GM12878 (cell line): ENCODE measurements at regions not wholly inside any gene's neighbourhood (a gene's known extent, or its start where the extent isn't known, plus 50 kb on each side); places are given as distances from the start of the nearest gene placed in this dataset.

ENCODE experiments used
- ATAC-seq: fragments of 200-7000 bp; cut with Tn5 transposase; 3 replicates; pipeline ENCODE4 v1.9.1; 2020; ENCODE audit warnings: mild to moderate bottlenecking, moderate library complexity
- BruUV-seq: library from RNA; stranded (reverse); fragments of 400-500 nt; replicated peaks from 2 replicates; lab custom pipeline; 2021; lab: Mats Ljungman, UMichigan
- CTCF ChIA-PET: fragments of 300-600 bp; sonication (Branson Sonifier 250); formaldehyde crosslinking; extraction: SDS; loops from one replicate; lab custom pipeline; 2021; ENCODE audit warnings: inconsistent platforms; lab: Yijun Ruan, JAX
- POLR2A ChIA-PET: fragments of 350-600 bp; formaldehyde crosslinking; extraction: SDS; loops from one replicate; lab custom pipeline; 2021; ENCODE audit warnings: inconsistent platforms; lab: Charles Lee
- RAD21 ChIA-PET: fragments of 300-600 bp; sonication (Branson Sonifier 250); formaldehyde crosslinking; loops from one replicate; lab custom pipeline; 2023; ENCODE audit warnings: antibody characterized with exemption; ENCODE audit not compliant: unreplicated experiment; lab: Charles Lee
- SMC1A ChIA-PET: fragments of 300-600 bp; sonication (Branson Sonifier 250); formaldehyde crosslinking; loops from one replicate; lab custom pipeline; 2023; ENCODE audit not compliant: unreplicated experiment, uncharacterized antibody; lab: Charles Lee
- DNase-seq: peaks from one replicate; pipeline ENCODE4 v3.0.0-alpha.2; 2011; ENCODE audit warnings: low read depth, low spot score
- FAIRE-seq: peaks from 3 replicates; lab custom pipeline; 2011; peaks lifted over from hg19 to GRCh38; lab: Jason Lieb, UNC
- H2AFZ ChIP-seq: 2 replicates; pipeline ENCODE4 v1.6.0; 2011; ENCODE audit warnings: low read depth, low read length, control low read depth; ENCODE audit not compliant: control insufficient read depth
- H3K27ac ChIP-seq: 2 replicates; pipeline ENCODE4 v1.5.1; 2011; ENCODE audit warnings: control low read depth; ENCODE audit not compliant: control insufficient read depth, insufficient read depth
- H3K27me3 ChIP-seq, 2 experiments: replicated peaks in 1 of 2; 2 replicates each; pipeline versions ENCODE4 v1.6.0 to v1.6.1; 2011; ENCODE audit warnings: low read length in 1 of 2; ENCODE audit not compliant: control insufficient read depth in 2 of 2, insufficient read depth in 2 of 2
- H3K36me3 ChIP-seq, 2 experiments: 2 replicates each; pipeline ENCODE4 v1.5.1; 2011; ENCODE audit warnings: low read length in 1 of 2; ENCODE audit not compliant: control insufficient read depth in 2 of 2, insufficient read depth in 2 of 2
- H3K4me1 ChIP-seq: 2 replicates; pipeline ENCODE4 v1.6.1; 2011; ENCODE audit warnings: mild to moderate bottlenecking, low read length, moderate library complexity, mixed read lengths; ENCODE audit not compliant: control insufficient read depth, insufficient read depth
- H3K4me2 ChIP-seq: 2 replicates; pipeline ENCODE4 v1.6.0; 2011; ENCODE audit warnings: control low read depth; ENCODE audit not compliant: control insufficient read depth, insufficient read depth
- H3K4me3 ChIP-seq: fragments of 200-600 bp; sonication (generic); 2 replicates; pipeline ENCODE4 v1.5.1; 2016
- H3K79me2 ChIP-seq: 2 replicates; pipeline ENCODE4 v1.6.0; 2011; ENCODE audit warnings: low read length; ENCODE audit not compliant: control insufficient read depth, insufficient read depth
- H3K9ac ChIP-seq: 2 replicates; pipeline ENCODE4 v1.8.0; 2011; ENCODE audit warnings: low read length, control low read depth, mixed read lengths; ENCODE audit not compliant: control insufficient read depth, insufficient read depth
- H3K9me3 ChIP-seq: replicated peaks from 3 replicates; pipeline ENCODE4 v1.5.1; 2011; ENCODE audit warnings: mild to moderate bottlenecking, low read length; ENCODE audit not compliant: control insufficient read depth, insufficient read depth
- H4K20me1 ChIP-seq: 2 replicates; pipeline ENCODE4 v1.6.0; 2011; ENCODE audit not compliant: control insufficient read depth, insufficient read depth
- ATF7 ChIP-seq: fragments of 450-650 bp; IDR thresholded peaks from 2 replicates; pipeline ENCODE4 v1.6.1; 2016; ENCODE audit warnings: low read depth, mild to moderate bottlenecking
- HCFC1 ChIP-seq: fragments of 150-350 bp; IDR thresholded peaks from 2 replicates; pipeline ENCODE4 v1.6.1; 2014; ENCODE audit warnings: low read length
- IRF4 ChIP-seq: IDR thresholded peaks from 2 replicates; pipeline ENCODE4 v1.6.1; 2011; ENCODE audit warnings: low read depth, low read length
- MEF2B ChIP-seq: fragments of 450-650 bp; IDR thresholded peaks from 2 replicates; pipeline ENCODE4 v1.6.1; 2018; ENCODE audit warnings: mild to moderate bottlenecking, moderate library complexity; ENCODE audit not compliant: partially characterized antibody, poor library complexity, severe bottlenecking
- NFYA ChIP-seq: IDR thresholded peaks from 2 replicates; pipeline ENCODE4 v1.6.1; 2011; ENCODE audit warnings: low read depth, mild to moderate bottlenecking, low read length, improper control_type of control experiment, borderline replicate concordance
- POLR2A ChIP-seq: IDR thresholded peaks from 2 replicates; pipeline ENCODE4 v1.6.1; 2011; ENCODE audit warnings: low read depth, mild to moderate bottlenecking, low read length
- SMAD5 ChIP-seq: IDR thresholded peaks from 2 replicates; pipeline ENCODE4 v1.6.1; 2016; ENCODE audit warnings: antibody characterized with exemption, low read depth
- ZNF24 ChIP-seq: fragments of 450-650 bp; IDR thresholded peaks from 2 replicates; pipeline ENCODE4 v1.6.1; 2017; ENCODE audit warnings: antibody characterized with exemption, mild to moderate bottlenecking
- WGBS: methylation state at CpG from one replicate; pipeline ENCODE4 v1.1.6; 2016; ENCODE audit warnings: low lambda C conversion rate; ENCODE audit not compliant: insufficient replicate concordance, insufficient coverage; ENCODE audit errors: missing lambda C conversion rate; 5-methylcytosine and 5-hydroxymethylcytosine counted together
- in situ Hi-C: fragments of 300-500 bp; cut with MboI; formaldehyde crosslinking; loops from 9 replicates; pipeline ENCODE4 v1.14.3; 2018; ENCODE audit warnings: mixed read lengths
- intact Hi-C: fragments of 100-400 bp; cut with micrococcal nuclease; formaldehyde crosslinking; loops from one replicate; pipeline ENCODE4 v1.14.2; 2022; ENCODE audit not compliant: unreplicated experiment
- TF ChIP-seq, protein P1 (sequence below): fragments of 450-650 bp; IDR thresholded peaks from 2 replicates; pipeline ENCODE4 v1.6.1; 2017; ENCODE audit warnings: antibody characterized with exemption, mild to moderate bottlenecking, moderate library complexity

DNA sequence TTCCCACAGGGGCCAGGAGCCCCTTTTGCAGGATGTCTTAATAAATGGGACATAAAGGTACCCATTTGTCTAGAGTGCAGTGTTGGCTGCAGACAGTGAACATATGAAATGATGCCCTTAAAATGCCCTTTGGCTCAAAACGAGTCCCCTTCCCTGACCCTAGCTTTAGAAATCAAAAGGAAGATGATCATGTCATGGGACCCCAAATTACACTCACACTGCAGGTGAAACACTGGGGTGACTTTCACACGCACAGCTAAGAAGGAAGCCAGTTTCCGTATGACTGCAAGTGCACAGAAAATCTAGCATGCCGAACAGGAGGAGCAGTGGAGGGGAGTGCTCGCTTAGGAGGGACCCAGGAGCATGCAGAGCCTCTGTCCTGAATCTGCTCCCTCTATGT, 154.5 kb upstream of the KLF14 start (continued):
- no peak for TF ChIP-seq NFYA
- TF ChIP-seq MEF2B = no peak
- TF ChIP-seq ZNF24 = no peak
- TF ChIP-seq, protein P1, sequence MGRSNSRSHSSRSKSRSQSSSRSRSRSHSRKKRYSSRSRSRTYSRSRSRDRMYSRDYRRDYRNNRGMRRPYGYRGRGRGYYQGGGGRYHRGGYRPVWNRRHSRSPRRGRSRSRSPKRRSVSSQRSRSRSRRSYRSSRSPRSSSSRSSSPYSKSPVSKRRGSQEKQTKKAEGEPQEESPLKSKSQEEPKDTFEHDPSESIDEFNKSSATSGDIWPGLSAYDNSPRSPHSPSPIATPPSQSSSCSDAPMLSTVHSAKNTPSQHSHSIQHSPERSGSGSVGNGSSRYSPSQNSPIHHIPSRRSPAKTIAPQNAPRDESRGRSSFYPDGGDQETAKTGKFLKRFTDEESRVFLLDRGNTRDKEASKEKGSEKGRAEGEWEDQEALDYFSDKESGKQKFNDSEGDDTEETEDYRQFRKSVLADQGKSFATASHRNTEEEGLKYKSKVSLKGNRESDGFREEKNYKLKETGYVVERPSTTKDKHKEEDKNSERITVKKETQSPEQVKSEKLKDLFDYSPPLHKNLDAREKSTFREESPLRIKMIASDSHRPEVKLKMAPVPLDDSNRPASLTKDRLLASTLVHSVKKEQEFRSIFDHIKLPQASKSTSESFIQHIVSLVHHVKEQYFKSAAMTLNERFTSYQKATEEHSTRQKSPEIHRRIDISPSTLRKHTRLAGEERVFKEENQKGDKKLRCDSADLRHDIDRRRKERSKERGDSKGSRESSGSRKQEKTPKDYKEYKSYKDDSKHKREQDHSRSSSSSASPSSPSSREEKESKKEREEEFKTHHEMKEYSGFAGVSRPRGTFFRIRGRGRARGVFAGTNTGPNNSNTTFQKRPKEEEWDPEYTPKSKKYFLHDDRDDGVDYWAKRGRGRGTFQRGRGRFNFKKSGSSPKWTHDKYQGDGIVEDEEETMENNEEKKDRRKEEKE = no peak
- no peak for TF ChIP-seq IRF4
- TF ChIP-seq ATF7 = no peak
- TF ChIP-seq SMAD5 = no peak

DNA sequence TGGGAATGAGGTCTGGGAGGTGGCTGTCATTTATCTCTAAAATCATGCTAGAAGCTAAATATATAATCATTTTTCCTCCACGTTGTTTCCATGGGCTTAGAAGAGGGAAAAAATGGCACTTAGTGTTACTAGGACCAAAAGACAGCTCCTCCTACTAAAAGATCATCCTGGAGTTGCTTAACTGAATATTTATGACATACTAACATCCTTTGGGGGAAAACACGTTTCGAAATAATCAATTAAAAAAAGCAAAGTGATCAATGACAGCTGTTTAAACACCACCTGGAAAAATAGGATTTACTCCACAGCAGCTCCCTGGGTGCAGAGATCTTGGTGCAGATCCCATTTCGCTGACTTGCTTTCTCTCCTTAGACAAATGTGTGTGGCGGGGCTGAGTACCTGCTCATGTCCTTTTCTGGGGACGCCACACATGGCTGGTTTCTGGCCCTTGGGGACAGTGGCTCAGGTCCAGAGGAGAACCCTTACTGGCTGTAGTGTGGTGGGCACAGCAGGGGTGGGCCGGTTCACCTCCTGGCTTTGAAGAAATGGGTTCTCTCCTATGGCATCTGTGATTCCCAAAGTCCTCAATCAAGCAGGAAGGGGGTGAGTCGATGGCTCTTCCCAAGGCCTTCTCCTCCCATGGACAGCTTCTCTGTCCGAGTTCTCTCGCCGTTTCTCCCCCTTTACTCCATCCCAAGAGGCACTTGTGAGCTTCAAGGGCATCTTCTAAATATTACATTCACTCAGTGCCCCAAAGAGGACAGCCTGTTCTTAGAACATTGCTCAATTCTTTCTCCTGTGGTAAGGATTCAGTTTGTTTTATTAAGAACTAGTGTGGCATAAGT, 156.4 kb upstream of the KLF14 start:
- Histone ChIP-seq H3K4me1 (peaks cover 5% of the 10 kb centered on the region), H3K9me3 (no peaks in the 10 kb centered on the region), H3K27me3 (no peaks in the 10 kb centered on the region), H3K4me2 (no peak overlapping the region), H2AFZ (no peak overlapping the region), H3K4me3 (no peak overlapping the region), H3K9ac (no peak overlapping the region), H3K79me2 (peaks cover 22% of the 10 kb centered on the region), H3K36me3 (peaks cover 11 to 39% of the 10 kb centered on the region in 2 experiments), H3K27ac (no peak overlapping the region), H4K20me1 (no peaks in the 10 kb centered on the region; the same call in 1 of the 2 replicates)
- ChIA-PET CTCF (interaction anchor here (0.6 to 2.1 kb wide), 9 partner anchors 8 to 1514 kb away, joined by 3 to 7 read pairs (median 3); no protein-coding TSS in a partner anchor), POLR2A (interaction anchor here (0.7 kb wide), 2 partner anchors 21 to 38 kb away, joined by 3 read pairs; no protein-coding TSS in a partner anchor), SMC1A (interaction anchor here (0.6 to 1.2 kb wide), 10 partner anchors 9 to 150 kb away, joined by 3 to 5 read pairs (median 3); no protein-coding TSS in a partner anchor), RAD21 (interaction anchor here (0.6 kb wide), 1 partner anchor 111 kb away, joined by 3 read pairs; no protein-coding TSS in a partner anchor)
- TSS peak; percentile 15 for BruUV-seq
- in situ Hi-C loops = no loop called here
- TF ChIP-seq POLR2A = peak; percentile 16; the same call in 1 of the 2 replicates
- no peak for TF ChIP-seq HCFC1
- DNase-seq (no peak), FAIRE-seq (no peak), ATAC-seq (no peak)
- WGBS = 79% methylated on average over 11 of the region's 11 CpGs
- intact Hi-C loops = no loop called here
